ENCODE measurements at regions not wholly inside any gene's neighbourhood (a gene's known extent, or its start where the extent isn't known, plus 50 kb on each side); places are given as distances from the start of the nearest gene placed in this dataset.

DNA sequence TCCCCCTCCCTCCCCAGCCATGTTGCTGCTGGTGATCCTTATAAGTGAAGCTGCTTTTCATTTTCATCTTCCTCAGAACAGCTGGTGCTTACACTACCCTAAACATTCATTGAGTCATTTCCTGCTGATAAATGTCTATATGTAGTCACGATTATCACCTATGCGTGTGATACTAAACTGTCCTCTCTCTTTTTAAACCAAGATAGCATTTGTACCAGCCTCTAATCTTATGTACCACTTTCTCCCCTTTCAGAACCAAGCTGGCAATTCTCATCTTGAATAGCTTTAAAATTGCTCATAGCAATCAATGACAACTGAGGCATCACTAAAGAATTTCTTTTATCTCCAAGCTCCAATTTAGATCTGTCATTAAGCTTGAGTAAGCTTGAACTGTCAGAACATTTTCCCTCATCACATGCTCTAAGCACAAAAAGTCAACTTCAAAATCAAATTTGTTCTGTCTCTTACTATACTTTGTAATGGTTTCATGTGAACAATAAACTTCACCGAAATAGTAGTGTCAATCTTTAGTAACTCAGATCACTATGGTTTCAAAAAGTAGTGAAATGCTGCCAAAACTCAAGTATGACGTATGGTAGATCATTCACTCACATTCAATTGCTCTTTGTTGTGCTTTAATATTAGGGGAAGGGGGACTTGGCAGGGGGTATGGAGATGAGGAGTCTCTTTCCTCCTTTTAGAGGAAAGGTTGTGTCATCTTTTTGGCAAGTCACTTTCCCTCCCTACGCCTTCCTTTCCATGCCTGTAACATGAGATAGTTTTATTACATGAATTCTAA, 178.1 kb upstream of the NOVA1 start:
- H4K91ac ChIP-seq (ENCODE audit: low read depth, low read length, poor library complexity) = no peak overlapping the region
- no peak overlapping the region for H3K23ac ChIP-seq (ENCODE audit: low read depth, low read length, poor library complexity)
- no peak for DNase-seq (ENCODE audit: low spot score)
- H3K14ac ChIP-seq (ENCODE audit: low read length) = no peak overlapping the region
- H3K18ac ChIP-seq (ENCODE audit: low read length) = no peak overlapping the region
- no peak overlapping the region for H2BK12ac ChIP-seq (ENCODE audit: low read length)
- no peak overlapping the region for H3K4me3 ChIP-seq (ENCODE audit: low read length in 2 of 2)
- H3K9me3 ChIP-seq (replicated peaks in 1 of 2; ENCODE audit: control insufficient read depth in 2 of 2, insufficient read depth in 1 of 2, low read depth in 1 of 2, low read length in 2 of 2) = no peaks in the 10 kb centered on the region
- peaks cover 0 to 11% of the 10 kb centered on the region in 2 donors for H3K4me1 ChIP-seq (ENCODE audit: control insufficient read depth in 2 of 2, insufficient read depth in 1 of 2, low read depth in 1 of 2, low read length in 2 of 2)
- H2AFZ ChIP-seq (ENCODE audit: low read length) = peak overlapping the region; percentile 42
- no peak overlapping the region for H3K9ac ChIP-seq (ENCODE audit: low read depth, low read length, poor library complexity)
- H3K27me3 ChIP-seq (ENCODE audit: control insufficient read depth in 3 of 3, insufficient read depth in 3 of 3, low read depth in 1 of 3, low read length in 3 of 3) = no peaks in the 10 kb centered on the region
- no peaks in the 10 kb centered on the region for H3K79me1 ChIP-seq (ENCODE audit: low read depth, low read length)
- no peak overlapping the region for H2AK5ac ChIP-seq (ENCODE audit: low read depth, low read length)
- H2BK15ac ChIP-seq (ENCODE audit: low read length) = no peak overlapping the region
- no peak overlapping the region for H4K8ac ChIP-seq (ENCODE audit: low read depth, low read length)
- no peak overlapping the region for H3K4ac ChIP-seq (ENCODE audit: low read length)
- H3K36me3 ChIP-seq (replicated peaks in 1 of 2; ENCODE audit: control insufficient read depth in 2 of 2, insufficient read depth in 2 of 2, low read length in 2 of 2) = no peaks in the 10 kb centered on the region
- H3K4me2 ChIP-seq (ENCODE audit: insufficient read depth, low read length, poor library complexity, severe bottlenecking) = no peak overlapping the region
- WGBS, 2 donors (ENCODE audit: extremely low coverage in 2 of 2, insufficient read length in 2 of 2, insufficient replicate concordance in 1 of 2) = no CpG with 5 or more reads among the region's 5 CpGs
- no peak overlapping the region for H2BK120ac ChIP-seq (ENCODE audit: low read depth, low read length)
- no peak overlapping the region for H3K27ac ChIP-seq (replicated peaks; ENCODE audit: low read length)
- no peak overlapping the region for H2BK5ac ChIP-seq (ENCODE audit: low read length)

DNA sequence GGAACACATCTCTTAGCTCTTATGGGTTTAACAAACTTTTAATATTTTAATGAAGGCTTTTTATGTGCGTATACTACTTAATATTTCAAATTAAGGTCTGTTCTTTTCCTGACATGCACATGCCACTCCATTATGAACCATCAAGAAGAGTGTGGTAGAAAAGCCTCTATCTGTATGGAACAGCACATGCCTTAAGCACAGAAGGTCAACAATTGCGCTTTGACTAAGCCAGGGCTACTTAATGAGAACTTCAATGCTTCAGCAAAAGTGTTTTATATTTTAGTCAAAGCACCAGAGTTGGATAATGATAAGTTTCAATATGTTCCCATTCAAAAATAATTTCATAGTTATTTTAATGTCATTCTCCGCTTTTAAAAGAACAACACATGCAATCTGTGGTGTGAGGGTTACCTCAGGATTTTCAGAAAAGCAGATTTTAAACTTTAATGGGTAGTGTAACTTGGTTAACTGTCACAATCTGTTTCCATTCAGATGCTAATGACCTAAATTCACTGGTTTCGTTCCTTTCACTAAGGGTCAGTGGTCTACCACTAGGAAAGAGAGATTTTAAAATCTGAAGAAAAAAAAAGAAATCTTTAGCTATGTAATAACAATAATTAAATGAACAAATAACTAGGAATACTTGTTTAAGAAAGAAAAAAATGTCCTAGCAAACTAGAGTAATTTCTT, 193.4 kb upstream of the NOVA1 start:
- no peaks in the 10 kb centered on the region for H3K9me3 ChIP-seq (replicated peaks in 1 of 2; ENCODE audit: control insufficient read depth in 2 of 2, insufficient read depth in 1 of 2, low read depth in 1 of 2, low read length in 2 of 2)
- WGBS, 2 donors (ENCODE audit: extremely low coverage in 2 of 2, insufficient read length in 2 of 2, insufficient replicate concordance in 1 of 2) = no CpG with 5 or more reads among the region's 4 CpGs

DNA sequence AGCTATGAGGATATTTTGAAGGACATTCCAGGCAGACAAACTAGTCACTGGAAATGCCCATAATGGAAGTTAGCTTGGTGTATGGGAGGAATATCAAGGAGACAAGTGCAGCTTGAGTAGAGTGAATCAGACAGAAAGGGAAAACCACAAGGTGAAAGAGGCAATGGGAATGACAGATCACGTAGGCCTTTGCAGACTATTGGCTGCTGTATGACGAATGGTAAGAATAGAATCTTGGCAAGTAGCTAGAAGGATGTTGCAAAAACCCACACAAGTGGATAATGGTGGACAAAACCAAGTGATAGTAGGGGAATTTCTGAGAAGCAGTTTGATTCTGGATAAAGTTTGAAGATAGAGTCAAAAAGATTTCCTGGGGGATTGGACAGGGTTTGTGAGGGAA, 196.9 kb upstream of the NOVA1 start:
- Histone ChIP-seq H3K27me3 (ENCODE audit: control insufficient read depth in 3 of 3, insufficient read depth in 3 of 3, low read depth in 1 of 3, low read length in 3 of 3) (no peaks in the 10 kb centered on the region), H2BK15ac (ENCODE audit: low read length) (no peak overlapping the region), H3K18ac (ENCODE audit: low read length) (no peak overlapping the region), H2BK5ac (ENCODE audit: low read length) (no peak overlapping the region), H2AK5ac (ENCODE audit: low read depth, low read length) (no peak overlapping the region), H3K4me3 (ENCODE audit: low read length in 2 of 2) (no peak overlapping the region), H3K36me3 (replicated peaks in 1 of 2; ENCODE audit: control insufficient read depth in 2 of 2, insufficient read depth in 2 of 2, low read length in 2 of 2) (no peaks in the 10 kb centered on the region), H3K14ac (ENCODE audit: low read length) (no peak overlapping the region), H2BK12ac (ENCODE audit: low read length) (no peak overlapping the region), H3K4me2 (ENCODE audit: insufficient read depth, low read length, poor library complexity, severe bottlenecking) (no peak overlapping the region), H3K9ac (ENCODE audit: low read depth, low read length, poor library complexity) (no peak overlapping the region), H3K4ac (ENCODE audit: low read length) (no peak overlapping the region), H3K4me1 (ENCODE audit: control insufficient read depth in 2 of 2, insufficient read depth in 1 of 2, low read depth in 1 of 2, low read length in 2 of 2) (peaks cover 1 to 2% of the 10 kb centered on the region in 2 donors), H3K9me3 (replicated peaks in 1 of 2; ENCODE audit: control insufficient read depth in 2 of 2, insufficient read depth in 1 of 2, low read depth in 1 of 2, low read length in 2 of 2) (no peaks in the 10 kb centered on the region), H3K27ac (replicated peaks; ENCODE audit: low read length) (no peak overlapping the region), H4K91ac (ENCODE audit: low read depth, low read length, poor library complexity) (no peak overlapping the region), H4K8ac (ENCODE audit: low read depth, low read length) (no peak overlapping the region), H2AFZ (ENCODE audit: low read length) (no peak overlapping the region), H3K79me1 (ENCODE audit: low read depth, low read length) (no peaks in the 10 kb centered on the region), H3K23ac (ENCODE audit: low read depth, low read length, poor library complexity) (no peak overlapping the region), H2BK120ac (ENCODE audit: low read depth, low read length) (no peak overlapping the region)
- no peak for DNase-seq (ENCODE audit: low spot score)
- no CpG with 5 or more reads among the region's 2 CpGs for WGBS, 2 donors (ENCODE audit: extremely low coverage in 2 of 2, insufficient read length in 2 of 2, insufficient replicate concordance in 1 of 2)

More for the DNA sequence above, 193.4 kb upstream of the NOVA1 start:
- Histone ChIP-seq H2BK120ac (ENCODE audit: low read depth, low read length) (no peak overlapping the region), H3K4me2 (ENCODE audit: insufficient read depth, low read length, poor library complexity, severe bottlenecking) (no peak overlapping the region), H2BK12ac (ENCODE audit: low read length) (no peak overlapping the region), H3K23ac (ENCODE audit: low read depth, low read length, poor library complexity) (no peak overlapping the region), H4K8ac (ENCODE audit: low read depth, low read length) (no peak overlapping the region), H4K91ac (ENCODE audit: low read depth, low read length, poor library complexity) (no peak overlapping the region), H3K14ac (ENCODE audit: low read length) (no peak overlapping the region), H3K4me1 (ENCODE audit: control insufficient read depth in 2 of 2, insufficient read depth in 1 of 2, low read depth in 1 of 2, low read length in 2 of 2) (peaks cover 1 to 2% of the 10 kb centered on the region in 2 donors), H2BK15ac (ENCODE audit: low read length) (no peak overlapping the region), H2BK5ac (ENCODE audit: low read length) (no peak overlapping the region), H3K4me3 (ENCODE audit: low read length in 2 of 2) (no peak overlapping the region), H3K27ac (replicated peaks; ENCODE audit: low read length) (no peak overlapping the region), H3K79me1 (ENCODE audit: low read depth, low read length) (no peaks in the 10 kb centered on the region), H3K18ac (ENCODE audit: low read length) (no peak overlapping the region), H2AFZ (ENCODE audit: low read length) (peak overlapping the region; percentile 38), H3K36me3 (replicated peaks in 1 of 2; ENCODE audit: control insufficient read depth in 2 of 2, insufficient read depth in 2 of 2, low read length in 2 of 2) (no peaks in the 10 kb centered on the region), H3K27me3 (ENCODE audit: control insufficient read depth in 3 of 3, insufficient read depth in 3 of 3, low read depth in 1 of 3, low read length in 3 of 3) (no peaks in the 10 kb centered on the region), H2AK5ac (ENCODE audit: low read depth, low read length) (no peak overlapping the region), H3K4ac (ENCODE audit: low read length) (no peak overlapping the region), H3K9ac (ENCODE audit: low read depth, low read length, poor library complexity) (no peak overlapping the region)
- DNase-seq (ENCODE audit: low spot score) = no peak

DNA sequence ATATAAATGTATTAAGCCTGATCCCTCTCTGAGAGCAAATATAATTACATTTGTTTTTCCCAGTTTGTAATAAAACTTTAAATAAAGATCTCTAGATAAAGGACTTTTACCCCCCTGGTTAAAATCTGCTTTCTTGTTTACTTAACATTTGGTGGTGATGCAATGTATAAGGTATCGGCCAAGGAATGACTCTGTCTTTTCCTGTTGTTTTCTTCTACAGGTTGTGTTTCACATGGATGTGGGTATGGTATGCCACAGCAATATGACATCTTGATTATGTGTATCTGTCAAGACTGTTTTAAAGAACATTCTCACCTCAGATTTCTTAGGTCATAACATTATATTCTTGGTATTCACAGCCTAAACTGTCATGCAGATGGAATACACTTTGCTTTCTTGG, 210.6 kb upstream of the NOVA1 start:
- H3K23ac ChIP-seq (ENCODE audit: low read depth, low read length, poor library complexity) = no peak overlapping the region
- no peak overlapping the region for H3K9ac ChIP-seq (ENCODE audit: low read depth, low read length, poor library complexity)
- no peak overlapping the region for H2BK12ac ChIP-seq (ENCODE audit: low read length)
- H3K27me3 ChIP-seq (ENCODE audit: control insufficient read depth in 3 of 3, insufficient read depth in 3 of 3, low read depth in 1 of 3, low read length in 3 of 3) = no peaks in the 10 kb centered on the region
- no peak overlapping the region for H4K8ac ChIP-seq (ENCODE audit: low read depth, low read length)
- no CpG with 5 or more reads among the region's 1 CpG for WGBS, 2 donors (ENCODE audit: extremely low coverage in 2 of 2, insufficient read length in 2 of 2, insufficient replicate concordance in 1 of 2)
- no peak overlapping the region for H2BK5ac ChIP-seq (ENCODE audit: low read length)
- no peak overlapping the region for H3K14ac ChIP-seq (ENCODE audit: low read length)
- H3K79me1 ChIP-seq (ENCODE audit: low read depth, low read length) = no peaks in the 10 kb centered on the region
- no peak overlapping the region for H3K27ac ChIP-seq (replicated peaks; ENCODE audit: low read length)
- H2BK120ac ChIP-seq (ENCODE audit: low read depth, low read length) = no peak overlapping the region
- H3K4me2 ChIP-seq (ENCODE audit: insufficient read depth, low read length, poor library complexity, severe bottlenecking) = no peak overlapping the region
- H2AFZ ChIP-seq (ENCODE audit: low read length) = no peak overlapping the region
- H3K9me3 ChIP-seq (replicated peaks in 1 of 2; ENCODE audit: control insufficient read depth in 2 of 2, insufficient read depth in 1 of 2, low read depth in 1 of 2, low read length in 2 of 2) = no peaks in the 10 kb centered on the region
- H2AK5ac ChIP-seq (ENCODE audit: low read depth, low read length) = no peak overlapping the region
- no peak overlapping the region for H3K4me3 ChIP-seq (ENCODE audit: low read length in 2 of 2)
- H3K36me3 ChIP-seq (replicated peaks in 1 of 2; ENCODE audit: control insufficient read depth in 2 of 2, insufficient read depth in 2 of 2, low read length in 2 of 2) = no peaks in the 10 kb centered on the region
- H4K91ac ChIP-seq (ENCODE audit: low read depth, low read length, poor library complexity) = no peak overlapping the region
- no peak overlapping the region for H2BK15ac ChIP-seq (ENCODE audit: low read length)
- DNase-seq (ENCODE audit: low spot score) = no peak
- H3K4ac ChIP-seq (ENCODE audit: low read length) = no peak overlapping the region
- H3K18ac ChIP-seq (ENCODE audit: low read length) = no peak overlapping the region
- H3K4me1 ChIP-seq (ENCODE audit: control insufficient read depth in 2 of 2, insufficient read depth in 1 of 2, low read depth in 1 of 2, low read length in 2 of 2) = no peaks in the 10 kb centered on the region

Measured in neuronal stem cell (in vitro differentiated cells).